ENCODE measurements at regions not wholly inside any gene's neighbourhood (a gene's known extent, or its start where the extent isn't known, plus 50 kb on each side); places are given as distances from the start of the nearest gene placed in this dataset.

- H4K20me1 ChIP-seq (ENCODE audit: insufficient read depth, low read length): no peaks in the 10 kb centered on the region
- H3K4me1 ChIP-seq (ENCODE audit: insufficient read depth, low read length, severe bottlenecking): no peaks in the 10 kb centered on the region
Observed at GRCh38 chr6:167528239-167528638, 203.4 kb downstream of the TTLL2 start.

GRCh38 chr6:167528976-167529375 lies 204.1 kb downstream of the TTLL2 start:
- no peak overlapping the region for H2AFZ ChIP-seq (ENCODE audit: low read length)

More at GRCh38 chr6:167528239-167528638, 203.4 kb downstream of the TTLL2 start:
- no peak overlapping the region for H3K4me2 ChIP-seq (ENCODE audit: low read length)
- H3K27me3 ChIP-seq (ENCODE audit: insufficient read depth, low read length): no peaks in the 10 kb centered on the region
- TF ChIP-seq CTCF (IDR thresholded peaks at IDR 0.05; ENCODE audit: low read length) (no peak), EZH2 (IDR thresholded peaks at IDR 0.05; ENCODE audit: borderline replicate concordance, low read length) (no peak)
- H3K4me3 ChIP-seq (ENCODE audit: low read depth, low read length, poor library complexity, severe bottlenecking): no peak overlapping the region
- no peaks in the 10 kb centered on the region for H3K9me3 ChIP-seq (ENCODE audit: low read length)
- no peaks in the 10 kb centered on the region for H3F3A ChIP-seq (ENCODE audit: insufficient read depth, low read length)
- H2AFZ ChIP-seq (ENCODE audit: low read length): no peak overlapping the region
- H3K79me2 ChIP-seq (ENCODE audit: insufficient read depth, low read length): no peaks in the 10 kb centered on the region
- no peak overlapping the region for H3K9ac ChIP-seq (ENCODE audit: low read length)
- H3K36me3 ChIP-seq (ENCODE audit: insufficient read depth, low read length): no peaks in the 10 kb centered on the region
- H3K27ac ChIP-seq (ENCODE audit: low read depth, low read length, poor library complexity, severe bottlenecking): no peak overlapping the region
- no peaks in the 10 kb centered on the region for H3K9me2 ChIP-seq (ENCODE audit: low read depth, low read length)

GRCh38 chr6:167529444-167530335 lies 204.8 kb downstream of the TTLL2 start:
- Histone ChIP-seq H3K79me2 (ENCODE audit: insufficient read depth, low read length) (no peaks in the 10 kb centered on the region), H3F3A (ENCODE audit: insufficient read depth, low read length) (no peaks in the 10 kb centered on the region), H2AFZ (ENCODE audit: low read length) (no peak overlapping the region), H3K27ac (ENCODE audit: low read depth, low read length, poor library complexity, severe bottlenecking) (no peak overlapping the region), H3K9me2 (ENCODE audit: low read depth, low read length) (no peaks in the 10 kb centered on the region), H3K9ac (ENCODE audit: low read length) (no peak overlapping the region), H3K9me3 (ENCODE audit: low read length) (no peaks in the 10 kb centered on the region), H3K27me3 (ENCODE audit: insufficient read depth, low read length) (no peaks in the 10 kb centered on the region), H3K4me3 (ENCODE audit: low read depth, low read length, poor library complexity, severe bottlenecking) (no peak overlapping the region), H3K4me2 (ENCODE audit: low read length) (no peak overlapping the region), H3K4me1 (ENCODE audit: insufficient read depth, low read length, severe bottlenecking) (no peaks in the 10 kb centered on the region), H3K36me3 (ENCODE audit: insufficient read depth, low read length) (no peaks in the 10 kb centered on the region), H4K20me1 (ENCODE audit: insufficient read depth, low read length) (no peaks in the 10 kb centered on the region)
- TF ChIP-seq EZH2 (IDR thresholded peaks at IDR 0.05; ENCODE audit: borderline replicate concordance, low read length) (no peak), CTCF (IDR thresholded peaks at IDR 0.05; ENCODE audit: low read length) (no peak)

More at GRCh38 chr6:167528976-167529375, 204.1 kb downstream of the TTLL2 start:
- H3K4me3 ChIP-seq (ENCODE audit: low read depth, low read length, poor library complexity, severe bottlenecking): no peak overlapping the region
- TF ChIP-seq CTCF (IDR thresholded peaks at IDR 0.05; ENCODE audit: low read length): no peak
- no peak for TF ChIP-seq EZH2 (IDR thresholded peaks at IDR 0.05; ENCODE audit: borderline replicate concordance, low read length)
- H3K27ac ChIP-seq (ENCODE audit: low read depth, low read length, poor library complexity, severe bottlenecking): no peak overlapping the region
- H3K27me3 ChIP-seq (ENCODE audit: insufficient read depth, low read length): no peaks in the 10 kb centered on the region
- no peaks in the 10 kb centered on the region for H3K9me2 ChIP-seq (ENCODE audit: low read depth, low read length)
- H3K79me2 ChIP-seq (ENCODE audit: insufficient read depth, low read length): no peaks in the 10 kb centered on the region
- H3K4me2 ChIP-seq (ENCODE audit: low read length): no peak overlapping the region
- H4K20me1 ChIP-seq (ENCODE audit: insufficient read depth, low read length): no peaks in the 10 kb centered on the region
- no peaks in the 10 kb centered on the region for H3K36me3 ChIP-seq (ENCODE audit: insufficient read depth, low read length)
- no peak overlapping the region for H3K9ac ChIP-seq (ENCODE audit: low read length)
- H3K4me1 ChIP-seq (ENCODE audit: insufficient read depth, low read length, severe bottlenecking): no peaks in the 10 kb centered on the region
- no peaks in the 10 kb centered on the region for H3K9me3 ChIP-seq (ENCODE audit: low read length)
- H3F3A ChIP-seq (ENCODE audit: insufficient read depth, low read length): no peaks in the 10 kb centered on the region

All from OCI-LY1 (cell line).